Esophagus squamous epithelium (tissue), 4 donors: ENCODE measurements at regions not wholly inside any gene's neighbourhood (a gene's known extent, or its start where the extent isn't known, plus 50 kb on each side); places are given as distances from the start of the nearest gene placed in this dataset.

ENCODE experiments used
- CTCF ChIP-seq, 6 experiments: fragments of 450-650 bp in 4 of 6; fragments of 200-600 bp in 2 of 6; sonication (generic) in 2 of 6; IDR thresholded peaks; one replicate each; pipeline ENCODE4 v1.5.1; 2016 to 2019; ENCODE audit warnings: antibody characterized with exemption in 6 of 6, mild to moderate bottlenecking in 4 of 6, moderate library complexity in 4 of 6
- POLR2A ChIP-seq, 4 donors: fragments of 450-650 bp; IDR thresholded peaks; one replicate each; pipeline ENCODE4 v1.6.1; 2017; ENCODE audit warnings: antibody characterized with exemption in 4 of 4, mild to moderate bottlenecking in 4 of 4, moderate library complexity in 3 of 4

- TF ChIP-seq CTCF (IDR thresholded peaks at IDR 0.05), result no peak
- TF ChIP-seq POLR2A (IDR thresholded peaks at IDR 0.05), result no peak
These were observed 116.7 kb upstream of the OPCML start for GRCh38 chr11:133649040-133649439.
